ENCODE measurements at regions not wholly inside any gene's neighbourhood (a gene's known extent, or its start where the extent isn't known, plus 50 kb on each side); places are given as distances from the start of the nearest gene placed in this dataset.

- TF ChIP-seq POLR2A (IDR thresholded peaks at IDR 0.05; ENCODE audit: low read length) (no peak), GATA1 (IDR thresholded peaks at IDR 0.05; ENCODE audit: low read depth, low read length) (no peak)
Measured at GRCh38 chr10:110397856-110398255, 93.1 kb upstream of the SMNDC1 start.

Data from erythroblast (primary cell).